C4-2B (cell line): ENCODE measurements at regions not wholly inside any gene's neighbourhood (a gene's known extent, or its start where the extent isn't known, plus 50 kb on each side); places are given as distances from the start of the nearest gene placed in this dataset.

Experiments
- H3K27ac ChIP-seq: fragments of 450-650 bp; 2 replicates; pipeline ENCODE4 v1.5.1; 2017
- ZFX ChIP-seq: fragments of 450-650 bp; IDR thresholded peaks from 2 replicates; pipeline ENCODE4 v1.6.1; 2017
- TF ChIP-seq, protein P1 (sequence below): fragments of 450-650 bp; conservative IDR thresholded peaks from 2 replicates; pipeline ENCODE4 v1.5.1; 2017; ENCODE audit warnings: mild to moderate bottlenecking

DNA sequence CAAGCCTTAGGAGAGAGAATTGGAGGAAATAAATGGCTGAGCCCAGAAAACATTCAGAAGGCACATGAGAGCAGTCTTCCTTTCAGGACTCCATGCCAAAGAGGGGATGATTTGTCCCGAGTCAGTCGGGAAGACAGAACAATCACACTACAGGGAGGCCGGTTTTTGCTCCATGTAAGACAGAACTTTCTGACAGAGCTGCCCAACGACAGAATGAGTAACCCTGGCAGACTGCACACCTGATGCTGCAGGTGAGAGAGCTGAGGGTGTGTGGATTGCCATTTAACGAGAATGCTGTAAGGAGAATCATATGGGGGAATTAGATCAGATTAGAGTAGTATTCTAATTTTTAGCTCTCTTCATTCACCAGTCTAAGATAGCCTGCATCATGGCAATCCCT lies 533.0 kb downstream of the EPHB1 start:
- TF ChIP-seq ZFX = no peak
- TF ChIP-seq, protein P1, sequence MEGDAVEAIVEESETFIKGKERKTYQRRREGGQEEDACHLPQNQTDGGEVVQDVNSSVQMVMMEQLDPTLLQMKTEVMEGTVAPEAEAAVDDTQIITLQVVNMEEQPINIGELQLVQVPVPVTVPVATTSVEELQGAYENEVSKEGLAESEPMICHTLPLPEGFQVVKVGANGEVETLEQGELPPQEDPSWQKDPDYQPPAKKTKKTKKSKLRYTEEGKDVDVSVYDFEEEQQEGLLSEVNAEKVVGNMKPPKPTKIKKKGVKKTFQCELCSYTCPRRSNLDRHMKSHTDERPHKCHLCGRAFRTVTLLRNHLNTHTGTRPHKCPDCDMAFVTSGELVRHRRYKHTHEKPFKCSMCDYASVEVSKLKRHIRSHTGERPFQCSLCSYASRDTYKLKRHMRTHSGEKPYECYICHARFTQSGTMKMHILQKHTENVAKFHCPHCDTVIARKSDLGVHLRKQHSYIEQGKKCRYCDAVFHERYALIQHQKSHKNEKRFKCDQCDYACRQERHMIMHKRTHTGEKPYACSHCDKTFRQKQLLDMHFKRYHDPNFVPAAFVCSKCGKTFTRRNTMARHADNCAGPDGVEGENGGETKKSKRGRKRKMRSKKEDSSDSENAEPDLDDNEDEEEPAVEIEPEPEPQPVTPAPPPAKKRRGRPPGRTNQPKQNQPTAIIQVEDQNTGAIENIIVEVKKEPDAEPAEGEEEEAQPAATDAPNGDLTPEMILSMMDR = no peak
- H3K27ac ChIP-seq = no peak overlapping the region

GRCh38 chr3:135329479-135329878 lies 534.4 kb downstream of the EPHB1 start:
- no peak overlapping the region for H3K27ac ChIP-seq
- TF ChIP-seq, protein P1 = no peak
- TF ChIP-seq ZFX = no peak

GRCh38 chr3:135337192-135337591 lies 542.1 kb downstream of the EPHB1 start:
- no peak overlapping the region for H3K27ac ChIP-seq
- TF ChIP-seq, protein P1 = no peak
- TF ChIP-seq ZFX = no peak

- TF ChIP-seq, protein P1 = no peak
- no peak for TF ChIP-seq ZFX
- H3K27ac ChIP-seq = no peak overlapping the region
These were observed 553.6 kb downstream of the EPHB1 start for GRCh38 chr3:135348690-135349089.

DNA sequence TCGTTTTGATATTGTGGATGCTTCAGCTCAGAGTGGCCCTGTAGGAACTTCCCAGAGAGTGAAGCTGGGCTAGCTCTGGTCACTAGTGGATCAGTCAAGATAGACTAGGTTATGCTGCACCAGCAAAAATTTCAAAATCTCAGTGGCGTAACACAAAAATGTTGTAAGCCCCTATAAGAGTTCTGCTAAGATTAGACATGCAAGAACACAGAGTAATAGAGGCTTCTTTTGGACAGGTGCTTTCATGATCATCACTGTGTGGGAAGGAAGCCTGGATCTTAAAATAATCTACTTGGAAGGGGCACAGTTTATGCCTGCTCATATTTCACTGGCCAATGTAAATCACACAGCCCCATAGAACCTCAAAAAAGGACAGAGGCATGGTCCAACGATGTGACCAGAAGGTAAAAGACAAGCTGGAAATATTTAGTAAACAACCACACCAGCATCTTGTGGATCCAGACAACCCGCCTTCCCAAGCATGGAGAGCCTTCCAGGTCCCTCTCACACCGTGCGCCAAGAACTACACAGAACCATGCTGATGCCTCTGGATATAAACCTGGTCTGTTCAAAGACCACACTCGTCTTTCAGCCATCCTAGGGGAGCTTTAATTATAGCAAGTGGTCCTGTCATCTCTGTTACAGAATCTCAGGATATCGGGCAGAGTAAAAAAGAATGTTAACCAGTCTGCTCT lies 554.3 kb downstream of the EPHB1 start:
- no peak overlapping the region for H3K27ac ChIP-seq
- TF ChIP-seq ZFX = no peak
- TF ChIP-seq, protein P1 = no peak

- TF ChIP-seq, protein P1 = no peak
- TF ChIP-seq ZFX = no peak
- H3K27ac ChIP-seq = no peak overlapping the region
These were observed 557.2 kb downstream of the EPHB1 start for GRCh38 chr3:135352213-135352612.

DNA sequence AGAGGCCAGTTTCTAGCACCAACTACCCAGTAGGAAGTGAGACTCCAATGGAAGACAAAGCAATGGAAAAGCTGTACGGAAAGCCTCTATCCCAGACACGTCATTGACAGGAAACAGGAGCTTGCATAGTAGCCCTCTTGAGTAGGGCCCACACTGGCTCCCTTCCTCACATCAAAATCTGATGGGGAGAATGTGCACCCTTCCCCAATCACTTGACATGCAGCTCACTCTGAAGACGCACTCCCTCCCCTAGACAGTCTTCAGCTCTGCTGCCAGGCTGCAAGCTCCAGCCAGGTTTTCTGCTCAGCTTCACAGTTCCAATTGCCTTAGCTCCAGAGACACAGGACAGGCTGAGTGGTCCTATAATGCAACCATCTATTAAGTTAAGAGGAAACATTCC lies 567.8 kb downstream of the EPHB1 start:
- no peak overlapping the region for H3K27ac ChIP-seq
- no peak for TF ChIP-seq ZFX
- TF ChIP-seq, protein P1 = no peak
